NT2/D1 (cell line): ENCODE measurements at regions not wholly inside any gene's neighbourhood (a gene's known extent, or its start where the extent isn't known, plus 50 kb on each side); places are given as distances from the start of the nearest gene placed in this dataset.

Source experiments
- SUZ12 ChIP-seq: IDR thresholded peaks from 2 replicates; pipeline ENCODE4 v1.6.1; 2011; ENCODE audit not compliant: insufficient read length, insufficient read depth; ENCODE audit errors: extremely low read depth
- YY1 ChIP-seq: IDR thresholded peaks from 2 replicates; pipeline ENCODE4 v1.6.1; 2011; ENCODE audit not compliant: insufficient read length, insufficient read depth

DNA sequence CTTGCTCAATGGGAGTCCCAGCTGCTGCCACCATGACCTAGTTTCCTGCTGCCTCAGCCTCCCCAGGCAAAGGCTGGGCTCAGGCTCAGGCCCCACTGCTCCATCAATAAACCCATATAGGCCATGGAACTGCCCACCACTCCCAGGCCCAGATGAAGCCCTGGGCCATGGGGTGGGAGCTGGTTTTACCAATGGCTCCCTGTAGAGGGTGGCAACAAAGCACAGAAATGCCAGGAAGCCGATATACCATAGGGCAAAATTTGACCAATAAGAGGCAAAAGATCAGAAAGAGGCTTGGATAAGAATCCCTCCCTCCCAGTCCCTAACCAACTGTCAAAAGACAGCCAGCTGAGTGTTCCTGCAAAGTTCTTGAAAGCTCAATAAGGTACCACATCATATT is 101.8 kb upstream of the DOCK1 start:
- TF ChIP-seq YY1 (no peak), SUZ12 (no peak)
